Stomach (tissue), 4 donors: ENCODE measurements at regions not wholly inside any gene's neighbourhood (a gene's known extent, or its start where the extent isn't known, plus 50 kb on each side); places are given as distances from the start of the nearest gene placed in this dataset.

Source experiments
- EP300 ChIP-seq: sonication (generic); formaldehyde crosslinking; IDR thresholded peaks from one replicate; pipeline ENCODE4 v1.6.1; 2017; ENCODE audit warnings: antibody characterized with exemption
- POLR2A ChIP-seq, 4 donors: fragments of 450-650 bp; IDR thresholded peaks; one replicate each; pipeline ENCODE4 v1.6.1; 2016; ENCODE audit warnings: antibody characterized with exemption in 4 of 4, control low read depth in 2 of 4, mild to moderate bottlenecking in 1 of 4, moderate library complexity in 1 of 4
- TF ChIP-seq, protein P1 (sequence below), 7 experiments: fragments of 450-650 bp in 4 of 7; fragments of 200-600 bp in 3 of 7; sonication (generic) in 3 of 7; IDR thresholded peaks; one replicate each; pipeline ENCODE4 v1.5.1; 2016 to 2019; ENCODE audit warnings: antibody characterized with exemption in 7 of 7, control low read depth in 2 of 7, mild to moderate bottlenecking in 1 of 7

DNA sequence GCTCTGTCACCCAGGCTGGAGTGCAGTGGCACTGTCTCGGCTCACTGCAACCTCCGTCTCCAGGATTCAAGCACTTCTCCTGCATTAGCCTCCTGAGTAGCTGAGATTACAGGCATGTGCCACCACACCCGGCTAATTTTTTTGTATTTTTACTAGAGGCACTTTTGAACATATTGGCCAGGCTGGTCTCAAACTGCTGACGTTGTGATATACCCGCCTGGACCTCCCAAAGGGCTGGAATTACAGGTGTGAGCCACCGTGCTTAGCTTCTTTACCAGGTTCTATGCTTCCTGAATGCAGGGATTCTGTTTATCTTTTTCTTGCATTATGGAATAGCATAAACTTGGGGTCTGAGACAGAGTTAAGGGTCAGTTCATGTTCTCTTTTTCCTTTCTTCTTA, 317.9 kb upstream of the RBFOX1 start:
- TF ChIP-seq, protein P1, sequence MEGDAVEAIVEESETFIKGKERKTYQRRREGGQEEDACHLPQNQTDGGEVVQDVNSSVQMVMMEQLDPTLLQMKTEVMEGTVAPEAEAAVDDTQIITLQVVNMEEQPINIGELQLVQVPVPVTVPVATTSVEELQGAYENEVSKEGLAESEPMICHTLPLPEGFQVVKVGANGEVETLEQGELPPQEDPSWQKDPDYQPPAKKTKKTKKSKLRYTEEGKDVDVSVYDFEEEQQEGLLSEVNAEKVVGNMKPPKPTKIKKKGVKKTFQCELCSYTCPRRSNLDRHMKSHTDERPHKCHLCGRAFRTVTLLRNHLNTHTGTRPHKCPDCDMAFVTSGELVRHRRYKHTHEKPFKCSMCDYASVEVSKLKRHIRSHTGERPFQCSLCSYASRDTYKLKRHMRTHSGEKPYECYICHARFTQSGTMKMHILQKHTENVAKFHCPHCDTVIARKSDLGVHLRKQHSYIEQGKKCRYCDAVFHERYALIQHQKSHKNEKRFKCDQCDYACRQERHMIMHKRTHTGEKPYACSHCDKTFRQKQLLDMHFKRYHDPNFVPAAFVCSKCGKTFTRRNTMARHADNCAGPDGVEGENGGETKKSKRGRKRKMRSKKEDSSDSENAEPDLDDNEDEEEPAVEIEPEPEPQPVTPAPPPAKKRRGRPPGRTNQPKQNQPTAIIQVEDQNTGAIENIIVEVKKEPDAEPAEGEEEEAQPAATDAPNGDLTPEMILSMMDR (IDR thresholded peaks at IDR 0.05) = no peak
- TF ChIP-seq POLR2A (IDR thresholded peaks at IDR 0.05) (no peak), EP300 (no peak)
